ENCODE measurements at regions not wholly inside any gene's neighbourhood (a gene's known extent, or its start where the extent isn't known, plus 50 kb on each side); places are given as distances from the start of the nearest gene placed in this dataset.

DNA sequence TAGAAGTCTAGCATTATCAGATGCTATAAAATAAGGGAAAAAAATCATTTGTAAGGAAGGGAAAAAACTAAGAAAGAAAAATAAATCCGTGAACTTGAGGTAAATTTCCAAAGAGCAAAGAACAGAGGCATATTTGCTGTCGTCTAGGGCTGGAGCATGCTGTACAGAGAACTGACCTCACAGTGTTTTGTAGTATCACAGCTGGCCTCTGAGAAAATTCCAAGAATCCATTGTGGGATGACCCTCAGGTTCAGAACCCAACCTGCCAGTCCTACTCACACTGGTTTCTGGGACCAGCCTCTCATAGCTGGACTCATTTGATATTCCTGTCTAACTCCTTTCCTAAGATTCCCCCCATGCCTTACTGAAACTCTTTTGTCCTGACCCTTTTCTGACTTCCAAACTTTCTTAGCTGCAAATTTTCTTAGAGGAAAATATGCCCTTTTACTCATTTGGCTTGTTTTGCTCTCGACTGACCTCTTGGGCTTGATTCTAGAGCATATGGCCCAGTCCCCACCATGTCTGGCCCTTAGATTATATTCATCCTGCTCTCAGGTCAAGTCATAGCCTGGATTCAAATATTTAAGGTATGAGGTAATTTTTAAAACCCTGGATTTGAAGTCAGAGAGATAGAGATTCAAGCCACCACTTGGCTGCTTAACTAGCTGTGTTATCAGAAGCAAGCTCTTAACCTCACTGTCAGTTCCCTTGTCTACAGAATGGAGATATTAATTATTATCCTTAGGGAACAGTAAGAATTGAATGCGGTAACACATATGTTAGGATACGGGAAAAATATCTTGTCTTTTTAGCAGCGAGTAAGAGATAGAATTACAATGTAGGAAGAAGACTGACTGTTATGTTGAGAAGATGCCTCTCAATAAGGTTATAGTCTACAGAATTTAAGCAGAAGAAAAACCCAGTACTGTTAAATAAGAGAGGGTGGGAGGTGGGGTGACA, 89.7 kb upstream of the KCNA4 start:
- 54 to 61% methylated on average over 6 of the region's 6 CpGs for WGBS, 2 donors
- Histone ChIP-seq H3K36me3 (no peaks in the 10 kb centered on the region), H3K4me3 (no peak overlapping the region), H3K4me1 (no peaks in the 10 kb centered on the region), H3K27me3 (no peaks in the 10 kb centered on the region), H3K27ac (no peak overlapping the region), H3K9me3 (no peaks in the 10 kb centered on the region)
- intact Hi-C loops (cut with DNase I), result no loop called here
- TF ChIP-seq POLR2A (IDR thresholded peaks at IDR 0.05) (no peak), CTCF (IDR thresholded peaks at IDR 0.05) (no peak)
- DNase-seq, result no peak

GRCh38 chr11:30107899-30108298, 91.1 kb upstream of the KCNA4 start:
- H3K27ac ChIP-seq, result no peak overlapping the region
- H3K27me3 ChIP-seq, result no peaks in the 10 kb centered on the region
- no peaks in the 10 kb centered on the region for H3K4me1 ChIP-seq
- WGBS, 2 donors, result 41 to 42% methylated on average over 2 of the region's 2 CpGs
- TF ChIP-seq CTCF (IDR thresholded peaks at IDR 0.05), result no peak
- no peak for TF ChIP-seq POLR2A (IDR thresholded peaks at IDR 0.05)
- intact Hi-C loops (cut with DNase I), result no loop called here
- DNase-seq, result no peak
- no peaks in the 10 kb centered on the region for H3K36me3 ChIP-seq
- no peak overlapping the region for H3K4me3 ChIP-seq
- no peaks in the 10 kb centered on the region for H3K9me3 ChIP-seq

- H3K4me3 ChIP-seq, result no peak overlapping the region
- 83 to 88% methylated on average over 4 of the region's 4 CpGs for WGBS, 2 donors
- DNase-seq, result no peak
- no peak overlapping the region for H3K27ac ChIP-seq
- H3K9me3 ChIP-seq, result no peaks in the 10 kb centered on the region
- TF ChIP-seq POLR2A (IDR thresholded peaks at IDR 0.05) (no peak), CTCF (IDR thresholded peaks at IDR 0.05) (no peak)
- H3K36me3 ChIP-seq, result no peaks in the 10 kb centered on the region
- no peaks in the 10 kb centered on the region for H3K4me1 ChIP-seq
- intact Hi-C loops (cut with DNase I), result no loop called here
- no peaks in the 10 kb centered on the region for H3K27me3 ChIP-seq
Observed at GRCh38 chr11:30109774-30110173, 92.9 kb upstream of the KCNA4 start.

DNA sequence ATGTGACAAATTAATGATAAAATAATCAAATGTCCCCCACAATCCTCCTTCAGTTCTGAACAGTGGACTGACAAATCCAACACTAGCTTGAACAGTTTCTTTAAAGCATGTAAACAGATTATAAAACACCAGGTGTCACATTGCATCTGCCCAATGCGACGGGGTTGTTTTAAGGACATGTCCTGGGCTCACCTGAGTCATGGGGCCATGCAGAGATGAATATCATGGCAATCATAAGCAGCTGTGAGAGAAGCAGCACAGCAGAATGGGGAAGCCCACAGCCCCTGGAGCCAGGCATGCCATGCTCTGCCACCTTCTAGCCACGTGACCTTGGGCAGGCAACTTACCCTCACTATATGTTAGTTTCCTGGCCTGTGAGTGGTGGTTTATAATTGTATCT, 93.9 kb upstream of the KCNA4 start:
- intact Hi-C loops (cut with DNase I), result no loop called here
- Histone ChIP-seq H3K27me3 (no peaks in the 10 kb centered on the region), H3K36me3 (no peaks in the 10 kb centered on the region), H3K4me3 (no peak overlapping the region), H3K27ac (no peak overlapping the region), H3K4me1 (no peaks in the 10 kb centered on the region), H3K9me3 (no peaks in the 10 kb centered on the region)
- DNase-seq, result no peak
- WGBS, 2 donors, result 63 to 65% methylated on average over 2 to 3 of the region's 3 CpGs
- no peak for TF ChIP-seq CTCF (IDR thresholded peaks at IDR 0.05)
- TF ChIP-seq POLR2A (IDR thresholded peaks at IDR 0.05), result no peak

- TF ChIP-seq POLR2A (IDR thresholded peaks at IDR 0.05) (no peak), CTCF (IDR thresholded peaks at IDR 0.05) (no peak)
- no peaks in the 10 kb centered on the region for H3K36me3 ChIP-seq
- H3K27ac ChIP-seq, result no peak overlapping the region
- H3K27me3 ChIP-seq, result no peaks in the 10 kb centered on the region
- H3K4me1 ChIP-seq, result no peaks in the 10 kb centered on the region
- 5 to 14% methylated on average over 1 of the region's 1 CpG for WGBS, 2 donors
- no peaks in the 10 kb centered on the region for H3K9me3 ChIP-seq
- no peak overlapping the region for H3K4me3 ChIP-seq
- intact Hi-C loops (cut with DNase I), result no loop called here
- DNase-seq, result no peak
Observed at GRCh38 chr11:30111786-30112185, 95.0 kb upstream of the KCNA4 start.

Measured in esophagus squamous epithelium (tissue), 5 donors.